ENCODE measurements at regions not wholly inside any gene's neighbourhood (a gene's known extent, or its start where the extent isn't known, plus 50 kb on each side); places are given as distances from the start of the nearest gene placed in this dataset.

DNA sequence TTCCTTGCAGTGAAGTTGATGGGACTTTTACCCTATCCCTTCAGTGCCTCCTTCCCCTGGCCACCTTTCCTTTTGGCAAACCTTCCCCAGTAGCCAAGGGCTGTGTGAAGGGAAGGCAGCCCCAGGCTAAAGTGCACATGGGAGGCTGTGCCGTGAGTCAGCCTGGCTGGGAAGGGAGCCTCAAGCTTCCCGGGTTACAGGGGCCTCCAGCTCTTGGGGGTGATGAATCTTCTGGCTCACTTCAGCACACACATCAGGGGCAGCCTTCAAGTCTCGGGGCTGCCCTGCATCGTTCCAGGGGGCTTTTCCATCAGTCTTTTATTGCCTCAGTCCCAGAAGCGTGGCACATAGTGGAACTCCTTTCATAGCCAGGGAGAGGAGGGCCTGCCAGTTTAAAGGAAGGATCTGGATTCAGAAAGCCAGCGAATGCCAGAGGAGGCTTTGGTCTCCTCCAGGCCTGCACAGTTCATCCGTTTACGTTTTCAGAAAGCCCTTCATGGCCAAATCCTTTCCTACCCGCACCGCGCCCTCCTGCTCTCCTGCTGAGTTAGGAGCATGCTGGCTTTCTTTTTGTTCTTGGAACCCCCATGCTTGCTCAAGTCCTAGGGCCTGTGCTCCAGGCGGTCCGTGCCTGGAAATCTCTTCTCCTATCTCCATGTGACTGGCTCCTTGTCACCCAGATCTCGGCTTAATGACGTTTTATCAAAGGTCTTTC lies 134.8 kb upstream of the KLF4 start:
- H3K79me2 ChIP-seq (ENCODE audit: insufficient read depth, low read depth): no peaks in the 10 kb centered on the region
- no peak overlapping the region for H2AFZ ChIP-seq (ENCODE audit: low read depth)
- no peaks in the 10 kb centered on the region for H3K27me3 ChIP-seq (ENCODE audit: insufficient read depth, low read depth)

GRCh38 chr9:107621436-107621835 lies 131.9 kb upstream of the KLF4 start:
- Histone ChIP-seq H3K79me2 (ENCODE audit: insufficient read depth, low read depth) (no peaks in the 10 kb centered on the region), H2AFZ (ENCODE audit: low read depth) (no peak overlapping the region), H3K27ac (no peak overlapping the region), H3K4me1 (ENCODE audit: low read depth, poor library complexity, severe bottlenecking) (no peaks in the 10 kb centered on the region), H3K4me2 (no peak overlapping the region), H4K20me1 (ENCODE audit: insufficient read depth) (no peaks in the 10 kb centered on the region), H3K9ac (no peak overlapping the region), H3K27me3 (ENCODE audit: insufficient read depth, low read depth) (no peaks in the 10 kb centered on the region), H3K4me3 (IDR thresholded peaks at IDR 0.05; ENCODE audit: insufficient read depth, low read depth, low read length) (no peak overlapping the region), H3K36me3 (ENCODE audit: insufficient read depth) (no peaks in the 10 kb centered on the region)
- TF ChIP-seq, protein P1, sequence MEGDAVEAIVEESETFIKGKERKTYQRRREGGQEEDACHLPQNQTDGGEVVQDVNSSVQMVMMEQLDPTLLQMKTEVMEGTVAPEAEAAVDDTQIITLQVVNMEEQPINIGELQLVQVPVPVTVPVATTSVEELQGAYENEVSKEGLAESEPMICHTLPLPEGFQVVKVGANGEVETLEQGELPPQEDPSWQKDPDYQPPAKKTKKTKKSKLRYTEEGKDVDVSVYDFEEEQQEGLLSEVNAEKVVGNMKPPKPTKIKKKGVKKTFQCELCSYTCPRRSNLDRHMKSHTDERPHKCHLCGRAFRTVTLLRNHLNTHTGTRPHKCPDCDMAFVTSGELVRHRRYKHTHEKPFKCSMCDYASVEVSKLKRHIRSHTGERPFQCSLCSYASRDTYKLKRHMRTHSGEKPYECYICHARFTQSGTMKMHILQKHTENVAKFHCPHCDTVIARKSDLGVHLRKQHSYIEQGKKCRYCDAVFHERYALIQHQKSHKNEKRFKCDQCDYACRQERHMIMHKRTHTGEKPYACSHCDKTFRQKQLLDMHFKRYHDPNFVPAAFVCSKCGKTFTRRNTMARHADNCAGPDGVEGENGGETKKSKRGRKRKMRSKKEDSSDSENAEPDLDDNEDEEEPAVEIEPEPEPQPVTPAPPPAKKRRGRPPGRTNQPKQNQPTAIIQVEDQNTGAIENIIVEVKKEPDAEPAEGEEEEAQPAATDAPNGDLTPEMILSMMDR (conservative IDR thresholded peaks at IDR 0.05; ENCODE audit: low read depth, low read length): no peak

More for the DNA sequence above, 134.8 kb upstream of the KLF4 start:
- Histone ChIP-seq H3K4me2 (no peak overlapping the region), H3K36me3 (ENCODE audit: insufficient read depth) (no peaks in the 10 kb centered on the region), H3K4me3 (IDR thresholded peaks at IDR 0.05; ENCODE audit: insufficient read depth, low read depth, low read length) (no peak overlapping the region), H3K4me1 (ENCODE audit: low read depth, poor library complexity, severe bottlenecking) (no peaks in the 10 kb centered on the region), H3K9ac (no peak overlapping the region), H4K20me1 (ENCODE audit: insufficient read depth) (no peaks in the 10 kb centered on the region), H3K27ac (no peak overlapping the region)
- TF ChIP-seq, protein P1 (conservative IDR thresholded peaks at IDR 0.05; ENCODE audit: low read depth, low read length): no peak

GRCh38 chr9:107620801-107621200 lies 131.2 kb upstream of the KLF4 start:
- TF ChIP-seq, protein P1 (conservative IDR thresholded peaks at IDR 0.05; ENCODE audit: low read depth, low read length): no peak
- Histone ChIP-seq H3K4me2 (no peak overlapping the region), H3K27ac (no peak overlapping the region), H2AFZ (ENCODE audit: low read depth) (no peak overlapping the region), H3K4me1 (ENCODE audit: low read depth, poor library complexity, severe bottlenecking) (no peaks in the 10 kb centered on the region), H4K20me1 (ENCODE audit: insufficient read depth) (no peaks in the 10 kb centered on the region), H3K4me3 (IDR thresholded peaks at IDR 0.05; ENCODE audit: insufficient read depth, low read depth, low read length) (no peak overlapping the region), H3K9ac (no peak overlapping the region), H3K27me3 (ENCODE audit: insufficient read depth, low read depth) (no peaks in the 10 kb centered on the region), H3K79me2 (ENCODE audit: insufficient read depth, low read depth) (no peaks in the 10 kb centered on the region), H3K36me3 (ENCODE audit: insufficient read depth) (no peaks in the 10 kb centered on the region)

DNA sequence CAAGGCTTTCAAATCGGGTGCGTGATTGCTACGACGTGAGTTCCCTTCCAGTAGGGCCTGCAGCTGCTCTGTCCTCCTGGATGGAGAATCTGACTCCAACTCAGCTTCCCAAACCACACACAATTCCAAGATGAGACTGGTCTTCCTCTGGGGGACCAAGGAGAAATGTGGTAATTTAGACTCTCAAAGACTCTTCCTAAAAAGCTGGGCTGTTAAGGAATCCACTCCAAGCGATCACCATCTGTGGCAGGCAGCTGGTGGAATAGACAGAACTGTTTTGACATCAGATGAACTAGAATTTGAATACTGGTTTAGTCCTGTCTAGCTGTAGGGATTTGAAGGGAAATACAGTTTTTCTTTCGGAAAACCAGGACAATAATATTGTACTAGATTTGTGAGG lies 130.7 kb upstream of the KLF4 start:
- Histone ChIP-seq H3K79me2 (ENCODE audit: insufficient read depth, low read depth) (no peaks in the 10 kb centered on the region), H2AFZ (ENCODE audit: low read depth) (no peak overlapping the region), H4K20me1 (ENCODE audit: insufficient read depth) (no peaks in the 10 kb centered on the region), H3K9ac (no peak overlapping the region), H3K36me3 (ENCODE audit: insufficient read depth) (no peaks in the 10 kb centered on the region), H3K4me2 (no peak overlapping the region), H3K4me3 (IDR thresholded peaks at IDR 0.05; ENCODE audit: insufficient read depth, low read depth, low read length) (no peak overlapping the region), H3K27me3 (ENCODE audit: insufficient read depth, low read depth) (no peaks in the 10 kb centered on the region), H3K27ac (no peak overlapping the region), H3K4me1 (ENCODE audit: low read depth, poor library complexity, severe bottlenecking) (no peaks in the 10 kb centered on the region)
- TF ChIP-seq, protein P1 (conservative IDR thresholded peaks at IDR 0.05; ENCODE audit: low read depth, low read length): no peak

Data from KMS-11 (cell line).